NOMO-1 (cell line): ENCODE measurements at regions not wholly inside any gene's neighbourhood (a gene's known extent, or its start where the extent isn't known, plus 50 kb on each side); places are given as distances from the start of the nearest gene placed in this dataset.
"Not testable (repeated sequence)": the region's sequence is repeated elsewhere in the genome, so short reads cannot be mapped to it uniquely, and the experiment has no call there.

ENCODE experiments used
- DNase-seq, 2 experiments: peaks; one replicate each; lab custom pipeline; 2025; ENCODE audit not compliant: unreplicated experiment in 2 of 2; lab: John Stamatoyannopoulos, UW

DNA sequence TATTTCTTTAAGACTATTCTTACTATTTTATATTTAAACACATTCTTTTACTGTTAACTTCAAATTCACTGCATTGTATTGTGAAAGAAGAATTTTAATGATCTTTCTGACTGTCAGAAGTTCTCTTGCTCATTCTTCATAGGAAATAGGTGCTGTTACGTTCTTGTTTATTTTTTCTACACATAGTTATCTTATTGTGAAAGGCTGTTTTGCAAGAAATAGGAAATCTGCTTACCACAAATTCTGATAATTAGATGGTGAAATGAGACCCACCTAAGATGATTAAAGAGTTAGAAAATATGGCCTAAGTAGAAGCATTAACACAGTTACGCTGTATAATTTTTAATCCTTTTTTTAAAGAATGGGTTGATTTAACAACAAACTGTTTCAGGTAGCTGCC, 316.1 kb upstream of the ZFP42 start:
- DNase-seq: no peak

DNA sequence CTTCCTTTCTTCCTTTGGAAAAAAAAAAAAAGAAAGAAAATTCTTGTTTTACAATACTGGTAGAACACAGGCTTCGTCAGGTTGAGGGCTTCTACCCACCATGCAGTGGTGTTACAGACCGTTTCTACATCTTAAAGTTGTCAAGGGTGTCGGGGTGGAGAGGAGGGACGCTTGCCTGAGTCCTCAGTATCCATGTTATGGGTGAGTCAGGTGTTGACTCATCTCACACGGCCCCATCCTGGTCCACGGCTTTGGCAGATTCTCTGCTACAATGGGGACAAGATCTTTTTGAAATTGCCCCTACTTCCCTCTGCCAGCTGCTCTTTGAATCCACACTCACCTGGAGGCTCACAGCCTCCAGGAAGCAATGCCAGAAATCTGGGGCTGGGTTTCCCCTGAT, 310.3 kb upstream of the ZFP42 start:
- no peak for DNase-seq

DNA sequence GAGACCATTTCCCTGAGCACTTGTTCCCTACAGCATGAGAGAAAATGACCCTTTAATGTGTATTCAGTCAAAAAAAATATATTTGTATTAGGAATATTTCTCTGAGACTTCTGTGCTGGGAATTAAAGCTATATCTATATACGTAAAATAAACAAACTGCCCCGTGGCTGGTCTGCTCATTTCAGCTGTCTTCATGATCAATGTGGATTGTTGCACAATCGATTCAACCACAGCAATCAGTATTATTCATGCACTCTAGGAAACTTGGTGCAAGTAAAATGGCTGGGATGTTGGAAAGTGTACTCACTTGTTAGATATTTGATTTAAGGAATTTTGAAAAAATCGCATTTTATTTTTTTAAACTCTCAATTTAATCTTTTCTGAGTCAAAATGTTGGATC, 307.9 kb upstream of the ZFP42 start:
- no peak for DNase-seq

DNA sequence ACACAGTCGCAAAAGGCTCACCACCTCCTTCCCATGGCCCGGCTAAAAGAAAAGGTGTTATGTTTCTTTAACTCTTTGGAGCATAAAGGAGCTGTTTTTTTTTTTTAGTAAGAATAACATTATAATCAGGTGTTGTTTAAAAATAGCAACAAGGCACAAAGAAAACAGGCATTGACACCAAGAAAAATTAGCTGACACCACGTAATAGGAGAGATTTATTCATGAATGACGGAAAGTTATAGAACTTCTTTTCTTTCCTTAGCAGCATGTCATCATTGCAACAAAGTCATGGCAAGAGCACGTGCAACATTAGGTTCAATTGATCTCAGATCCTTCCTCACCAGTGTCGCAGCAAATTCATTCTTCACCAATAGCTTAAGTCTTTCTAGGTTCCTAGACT, 302.9 kb upstream of the ZFP42 start:
- no peak for DNase-seq

DNA sequence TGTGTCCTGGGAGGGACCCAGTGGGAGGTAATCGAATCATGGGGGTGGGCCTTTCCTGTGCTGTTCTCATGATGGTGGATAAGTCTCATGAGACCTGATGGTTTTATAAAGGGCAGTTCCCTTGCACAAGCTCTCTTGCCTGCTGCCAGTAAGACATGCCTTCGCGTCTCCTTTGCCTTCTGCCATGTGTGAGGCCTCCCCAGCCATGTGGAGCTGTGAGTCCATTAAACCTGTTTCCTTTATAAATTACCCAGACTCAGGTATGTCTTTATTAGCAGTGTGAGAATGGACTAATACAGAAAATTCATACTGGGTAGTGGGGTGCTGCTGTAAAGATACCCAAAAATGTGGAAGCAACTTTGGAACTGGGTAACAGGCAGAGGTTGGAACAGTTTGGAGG, 300.0 kb upstream of the ZFP42 start:
- not testable (repeated sequence) for DNase-seq

DNA sequence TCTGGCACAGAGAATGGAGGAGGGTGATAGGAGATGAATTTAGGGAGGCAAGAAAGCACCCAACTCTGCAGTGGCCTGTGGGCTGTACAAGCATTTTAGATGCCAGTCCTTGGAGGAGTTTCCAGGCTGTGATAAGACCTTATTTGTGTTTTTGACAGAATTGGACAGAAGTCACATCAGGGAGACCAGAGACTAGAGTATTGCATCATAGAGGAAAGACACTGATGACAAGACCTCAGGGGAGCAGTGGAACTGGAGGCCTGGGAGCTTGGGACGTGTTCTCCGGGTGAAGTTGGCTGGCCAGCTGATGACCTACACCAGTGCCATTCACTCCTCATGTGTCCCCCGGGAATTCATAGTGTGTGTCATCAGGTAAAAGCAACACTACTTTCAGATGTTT, 284.0 kb upstream of the ZFP42 start:
- DNase-seq: no peak

DNA sequence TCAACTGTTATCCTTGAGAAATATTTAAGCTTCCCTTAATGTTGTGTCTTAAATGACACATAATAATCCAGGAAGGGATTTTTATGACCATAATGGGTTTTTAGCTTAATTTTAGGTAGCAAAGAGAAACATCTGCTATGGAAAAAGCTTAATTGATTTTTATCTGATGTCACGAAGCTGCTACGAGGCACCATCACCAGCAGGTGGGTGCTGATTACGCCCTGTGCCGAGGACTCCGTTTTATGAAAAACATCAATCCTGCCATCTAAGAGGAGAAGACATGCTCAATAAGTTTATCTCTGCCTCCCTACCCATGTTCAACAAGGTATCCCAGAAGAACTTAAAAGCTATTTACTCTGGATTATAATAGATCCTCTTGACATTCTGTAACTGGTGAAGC, 280.6 kb upstream of the ZFP42 start:
- no peak for DNase-seq

DNA sequence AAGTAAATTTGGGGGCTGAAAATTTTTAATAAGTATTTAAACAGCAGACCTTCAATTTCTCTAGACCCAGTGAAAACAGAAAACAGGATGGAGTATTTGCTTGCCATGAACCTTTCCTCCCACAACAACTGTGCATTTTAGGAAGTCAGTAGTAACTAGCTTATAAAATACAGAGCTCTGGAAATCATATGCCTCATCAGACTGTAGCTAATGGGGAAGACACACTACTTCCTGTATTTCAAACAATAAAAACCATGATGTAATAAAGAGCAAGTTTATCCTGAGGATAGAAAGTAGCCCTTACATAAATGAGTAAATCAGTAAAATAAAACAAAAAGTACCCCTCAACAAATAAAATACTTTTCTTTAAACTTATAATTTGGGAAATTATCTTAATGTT, 280.1 kb upstream of the ZFP42 start:
- DNase-seq: no peak

DNA sequence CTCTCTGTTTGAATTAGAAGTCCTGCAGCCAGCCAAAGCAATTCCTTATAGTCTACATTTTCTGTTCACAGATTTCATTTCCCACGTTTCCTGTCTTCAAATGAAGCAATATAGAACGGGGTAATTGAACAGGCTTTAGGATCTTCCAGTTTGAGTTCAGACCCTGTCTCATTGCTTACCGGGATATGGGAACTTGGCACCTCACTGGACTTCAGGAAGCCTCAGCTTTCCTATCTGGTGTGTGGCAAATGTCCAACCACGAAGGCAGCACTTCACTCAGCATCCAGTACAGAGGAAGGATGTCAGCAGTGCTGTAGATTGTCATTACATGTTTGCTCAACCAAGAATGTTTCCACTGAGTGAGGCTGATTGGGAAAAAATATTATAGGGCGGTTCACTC, 271.1 kb upstream of the ZFP42 start:
- DNase-seq: no peak

DNA sequence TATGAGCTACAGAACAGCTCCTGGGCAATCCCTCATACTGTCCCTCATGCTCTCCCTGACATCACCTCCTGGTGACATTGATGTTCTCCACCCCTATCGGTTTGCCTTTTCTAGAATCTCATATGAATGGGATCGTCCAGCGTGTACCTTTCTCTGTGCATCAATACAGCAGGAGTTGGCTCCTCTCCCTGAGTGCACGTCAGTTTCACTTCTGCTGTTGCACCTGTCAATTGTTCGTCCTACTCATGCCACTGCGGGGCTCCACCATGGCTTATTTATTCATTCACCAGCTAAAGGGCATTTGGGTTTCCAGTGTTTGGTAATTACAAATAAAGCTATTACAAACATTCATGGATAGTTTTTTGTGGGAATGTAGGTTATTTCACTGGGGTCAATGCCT, 269.1 kb upstream of the ZFP42 start:
- no peak for DNase-seq

DNA sequence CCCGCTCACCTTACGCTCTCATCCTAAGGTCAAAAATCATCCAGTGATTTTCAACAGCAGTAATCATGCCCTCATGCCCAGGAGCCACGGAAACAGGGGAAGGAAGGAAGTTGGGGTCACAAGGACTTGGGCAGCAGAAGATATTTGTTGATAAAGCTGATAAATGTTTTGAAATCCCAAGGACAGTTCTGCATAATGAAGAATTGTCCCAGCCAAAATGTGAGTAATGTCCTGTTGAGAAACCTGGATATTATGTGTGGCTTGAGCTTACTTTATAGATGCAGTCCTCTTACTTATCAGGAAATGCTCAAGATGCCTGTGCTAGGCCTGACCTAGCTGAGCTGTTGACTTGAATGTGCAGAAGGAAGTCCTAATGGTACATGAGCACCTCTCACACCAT, 263.0 kb upstream of the ZFP42 start:
- no peak for DNase-seq

DNA sequence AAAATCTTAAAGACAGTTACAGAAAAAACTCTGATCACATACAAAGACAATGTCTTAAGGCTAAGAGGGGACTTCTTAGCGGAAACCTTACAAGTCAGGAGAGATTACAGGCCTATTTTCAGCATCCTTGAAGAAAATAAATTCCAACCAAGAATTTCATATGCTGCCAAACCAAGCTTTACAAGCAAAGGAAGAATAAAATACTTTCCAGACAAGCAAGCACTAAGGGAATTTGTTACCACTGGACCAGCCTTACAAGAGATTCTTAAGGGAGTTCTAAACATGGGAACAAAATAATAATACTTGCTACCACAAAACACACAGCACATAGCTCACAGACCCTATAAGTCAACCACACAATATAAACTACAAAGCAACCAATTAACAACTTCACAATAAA, 255.8 kb upstream of the ZFP42 start:
- DNase-seq: no peak

DNA sequence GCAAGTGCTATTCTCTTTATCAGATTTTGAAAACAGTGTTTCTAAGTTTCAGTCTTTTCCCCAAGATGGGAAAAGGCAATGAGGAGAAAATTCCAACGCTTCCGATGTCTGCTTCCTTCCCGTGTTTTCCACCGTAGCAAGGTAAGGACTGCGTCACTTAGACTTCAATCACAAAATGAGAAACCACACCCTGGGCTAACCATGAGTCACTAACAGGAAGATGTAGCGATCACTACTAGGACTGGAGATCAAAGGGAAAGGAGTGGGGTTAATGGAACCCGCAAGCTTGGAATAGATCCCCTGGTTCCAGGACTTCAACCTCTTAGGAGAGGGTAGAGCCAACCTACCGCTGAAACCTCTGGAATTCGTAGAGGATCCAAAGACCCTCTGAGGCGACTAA, 250.7 kb upstream of the ZFP42 start:
- no peak for DNase-seq

DNA sequence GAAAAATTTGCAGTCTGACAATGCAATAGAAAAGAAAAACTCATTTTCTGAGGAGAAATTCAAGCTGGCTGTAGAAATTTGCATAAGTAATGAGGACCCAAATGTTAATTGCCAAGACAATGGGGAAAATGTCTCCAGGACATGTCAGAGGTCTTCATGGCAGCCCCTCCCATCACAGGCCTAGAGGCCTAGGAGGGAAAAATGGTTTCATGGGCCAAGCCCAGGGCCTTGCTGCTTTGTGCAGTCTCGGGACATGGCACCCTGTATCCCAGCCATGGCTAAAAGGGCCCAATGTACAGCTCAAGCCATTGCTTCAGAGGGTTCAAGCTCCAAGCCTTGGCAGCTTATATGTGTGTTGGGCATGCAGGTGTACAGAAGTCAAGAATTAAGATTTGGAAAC, 244.9 kb upstream of the ZFP42 start:
- not testable (repeated sequence) for DNase-seq

DNA sequence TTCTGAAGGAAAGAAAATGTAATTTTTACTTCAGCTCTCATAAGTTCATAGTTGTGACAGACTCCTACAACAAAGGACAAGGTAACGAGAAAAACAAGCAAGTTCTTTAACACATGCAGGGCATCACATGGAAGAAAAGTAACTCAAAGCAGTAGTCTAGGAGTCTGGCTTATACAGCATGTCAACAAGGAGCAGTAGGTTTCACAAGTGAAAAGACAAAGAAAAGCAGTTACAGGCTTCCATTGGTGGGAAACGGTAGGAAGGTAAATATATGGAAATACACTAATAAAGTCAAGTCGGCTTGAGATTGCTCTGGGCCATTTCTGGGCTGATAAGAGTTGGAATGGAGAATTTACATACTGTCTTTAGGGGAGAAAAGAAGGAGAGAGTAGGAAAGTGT, 228.4 kb upstream of the ZFP42 start:
- no peak for DNase-seq

DNA sequence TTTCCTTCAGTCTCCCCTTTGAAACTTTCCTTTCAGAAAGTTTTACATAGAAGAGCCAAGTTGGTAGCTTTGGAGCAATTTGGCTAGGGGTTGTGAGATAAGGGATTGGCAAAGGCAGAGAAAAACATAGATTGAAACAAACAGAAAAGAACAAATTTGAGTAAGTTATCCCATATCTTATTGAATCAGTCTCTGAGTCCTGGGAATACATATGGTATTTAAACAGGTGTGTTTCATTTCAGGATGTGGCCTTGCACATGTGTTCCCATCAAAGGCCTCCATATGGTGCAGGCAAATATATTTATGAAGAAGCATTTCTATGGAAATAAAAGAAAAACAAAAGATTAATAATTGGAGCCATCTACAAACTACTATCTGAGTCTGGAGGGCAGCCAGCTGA, 227.9 kb upstream of the ZFP42 start:
- no peak for DNase-seq

DNA sequence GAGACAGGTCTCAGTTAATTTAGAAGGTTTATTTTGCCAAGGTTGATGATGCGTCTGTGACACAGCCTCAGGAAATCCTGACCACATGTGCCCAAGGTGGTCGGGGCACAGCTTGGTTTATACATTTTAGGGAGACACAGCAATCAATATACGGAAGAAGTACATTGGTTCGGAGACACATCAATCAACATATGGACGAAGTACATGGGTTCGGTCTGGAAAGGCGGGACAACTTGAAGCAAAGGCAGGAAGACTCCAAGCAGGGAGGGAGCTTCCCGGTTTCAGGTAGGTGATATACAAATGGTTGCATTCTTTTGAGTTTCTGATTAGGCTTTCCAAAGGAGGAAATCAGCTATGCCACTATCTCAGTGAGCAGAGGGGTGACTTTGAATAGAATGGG, 225.2 kb upstream of the ZFP42 start:
- DNase-seq: no peak

DNA sequence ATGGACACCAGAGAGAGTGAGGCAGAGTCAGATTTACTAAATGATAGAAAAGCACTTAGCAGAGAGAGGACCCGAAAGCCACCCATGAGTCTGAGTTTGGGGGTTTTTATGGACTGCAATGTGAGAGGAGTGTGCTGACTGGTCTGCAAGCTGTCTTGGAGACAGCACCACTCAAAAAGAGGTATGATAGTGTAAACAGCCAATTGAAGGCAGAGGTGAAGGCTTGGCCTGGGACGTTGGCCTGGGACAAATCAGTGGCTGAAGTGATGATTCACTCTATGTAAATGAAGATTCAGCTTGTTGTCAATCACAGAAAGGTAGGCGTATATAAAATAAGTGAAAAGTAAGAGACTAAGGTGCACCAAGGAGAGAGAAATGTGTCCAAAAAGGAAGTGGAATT, 217.6 kb upstream of the ZFP42 start:
- DNase-seq: no peak

DNA sequence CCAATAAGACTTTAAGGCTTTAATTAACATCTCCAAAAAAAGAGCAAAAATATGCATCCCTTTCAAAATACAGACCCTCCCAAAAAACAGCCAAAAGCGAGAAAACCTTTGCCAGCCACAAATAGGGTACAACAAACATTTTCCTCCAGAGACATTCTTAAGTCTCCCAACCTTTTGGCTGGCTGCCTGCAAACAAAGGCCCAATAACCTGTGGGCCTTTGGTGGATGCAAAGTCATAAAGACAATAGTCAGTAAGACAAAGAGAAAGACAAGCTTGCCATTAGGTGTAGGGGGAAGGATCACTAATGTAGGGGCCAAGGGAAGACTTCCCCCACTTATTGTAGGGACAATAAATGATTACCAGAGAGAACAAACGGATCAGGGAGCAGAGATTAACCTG, 215.5 kb upstream of the ZFP42 start:
- no peak for DNase-seq

DNA sequence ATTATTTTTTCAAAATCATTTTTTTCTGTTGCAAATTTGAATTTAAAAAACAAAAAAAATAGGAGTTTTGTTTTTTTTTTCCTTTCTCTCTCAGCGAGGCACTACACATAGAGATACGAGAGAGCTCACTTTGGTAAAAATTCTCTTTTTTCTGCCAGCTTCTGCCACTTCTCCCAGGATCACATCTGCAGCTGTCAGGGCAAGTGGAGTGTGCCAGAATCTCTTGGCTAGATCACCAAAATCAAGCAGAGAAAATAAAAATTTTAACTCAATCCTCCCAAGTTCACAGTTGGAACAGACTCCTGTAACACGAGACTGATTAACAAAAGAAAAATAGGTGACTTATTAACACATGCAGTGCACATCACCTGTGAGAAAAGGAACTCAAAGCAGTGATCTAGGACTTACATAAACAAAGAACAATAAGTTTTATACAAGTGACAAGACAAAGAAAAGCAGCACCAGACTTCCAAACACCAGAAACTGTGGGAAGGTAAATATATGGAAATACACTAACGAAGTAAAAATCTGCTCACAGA, 213.2 kb upstream of the ZFP42 start:
- no peak for DNase-seq

DNA sequence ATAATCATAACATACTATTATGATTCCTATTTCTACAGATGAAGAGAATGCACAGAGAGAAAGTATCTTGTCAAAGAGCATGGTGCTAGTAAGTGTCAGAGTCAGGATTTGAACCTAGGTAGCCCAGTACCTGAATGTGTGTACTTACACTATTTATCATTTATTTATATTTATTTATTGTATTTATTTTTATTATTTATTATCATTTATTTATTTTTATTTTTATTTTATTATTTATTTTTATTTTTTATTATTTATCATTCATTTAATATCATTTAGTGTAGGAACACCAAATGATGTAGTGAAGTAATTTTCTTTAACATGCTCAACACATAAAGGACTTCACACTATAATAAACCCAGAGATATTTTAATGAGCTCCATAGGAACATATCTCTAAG, 209.4 kb upstream of the ZFP42 start:
- DNase-seq: no peak

DNA sequence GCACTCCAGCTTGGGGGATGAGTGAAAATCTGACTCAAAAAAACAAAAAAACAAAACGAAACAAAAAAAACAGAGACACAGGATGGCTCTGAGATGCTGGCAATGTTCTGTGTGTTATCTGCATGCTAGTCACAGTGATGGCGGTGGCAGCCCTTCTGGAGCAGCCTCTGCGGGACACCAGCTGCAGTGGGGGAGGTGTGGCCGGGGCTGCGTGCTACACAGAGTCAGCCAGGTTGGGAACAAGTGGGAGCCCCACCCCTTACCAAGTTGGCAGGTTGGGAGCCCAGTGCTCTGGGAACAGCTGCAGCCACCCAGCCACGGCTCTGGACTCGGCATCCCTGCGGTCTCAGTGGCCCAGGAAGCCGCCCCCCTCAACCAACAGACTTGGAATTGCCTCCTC, 206.5 kb upstream of the ZFP42 start:
- no peak for DNase-seq

DNA sequence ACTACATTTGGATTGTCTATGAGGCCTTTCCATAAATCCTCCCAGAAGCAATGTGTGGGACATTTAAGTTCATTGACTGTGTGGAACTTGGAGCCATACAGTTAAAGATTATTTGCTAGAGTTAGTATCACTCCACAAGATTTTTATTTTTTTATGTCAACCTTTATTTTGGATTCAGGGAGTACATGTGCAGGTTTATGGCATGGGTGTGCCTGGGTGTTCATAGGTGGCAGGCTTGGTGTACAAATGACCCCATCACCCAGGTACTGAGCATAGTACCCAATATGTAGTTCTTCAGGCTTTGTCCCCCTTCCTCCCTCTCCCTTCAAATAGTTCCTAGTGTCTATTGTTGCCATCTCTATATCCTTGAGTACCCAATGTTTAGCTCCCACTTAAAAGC, 199.8 kb upstream of the ZFP42 start:
- DNase-seq: no peak

DNA sequence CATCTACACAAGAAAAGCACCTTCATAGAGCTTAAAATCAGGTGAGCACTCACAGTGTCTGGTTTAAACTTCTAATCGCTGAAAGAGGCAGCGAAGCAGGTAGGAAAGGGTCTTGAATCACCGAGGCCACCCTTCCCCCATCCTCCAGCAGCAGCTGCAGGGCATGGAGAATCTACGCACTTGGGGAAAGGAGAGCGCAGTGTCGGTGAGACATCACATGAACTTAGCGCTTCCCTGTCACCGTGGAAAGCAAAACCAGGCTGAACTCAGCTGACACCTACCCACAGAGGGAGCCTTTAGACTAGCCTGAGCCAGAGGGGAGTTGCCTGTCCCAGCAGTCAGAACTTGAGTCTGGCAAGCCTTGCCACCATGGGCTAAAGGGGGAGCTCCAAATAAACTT, 197.2 kb upstream of the ZFP42 start:
- no peak for DNase-seq
